ENCODE measurements at regions not wholly inside any gene's neighbourhood (a gene's known extent, or its start where the extent isn't known, plus 50 kb on each side); places are given as distances from the start of the nearest gene placed in this dataset.

DNA sequence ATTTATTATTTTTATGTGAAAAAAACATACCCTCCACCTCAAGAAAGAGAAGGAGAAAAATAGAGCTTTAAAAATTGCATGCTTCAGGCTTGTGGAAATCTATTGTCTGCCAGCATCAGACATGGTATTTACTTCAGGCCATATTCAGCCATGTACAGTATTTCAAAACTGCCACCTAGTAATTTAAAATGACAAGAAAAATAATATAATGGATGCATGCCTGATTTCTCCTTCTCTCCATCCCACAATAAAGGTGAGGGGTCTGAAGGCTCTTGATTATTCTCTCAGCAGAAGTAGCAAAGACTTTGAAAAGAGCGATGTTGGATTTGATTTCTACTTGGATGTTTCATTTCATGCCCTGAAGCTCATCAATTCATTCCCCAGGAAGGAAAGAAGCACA is 250.7 kb downstream of the TBC1D4 start:
- no peak for DNase-seq

DNA sequence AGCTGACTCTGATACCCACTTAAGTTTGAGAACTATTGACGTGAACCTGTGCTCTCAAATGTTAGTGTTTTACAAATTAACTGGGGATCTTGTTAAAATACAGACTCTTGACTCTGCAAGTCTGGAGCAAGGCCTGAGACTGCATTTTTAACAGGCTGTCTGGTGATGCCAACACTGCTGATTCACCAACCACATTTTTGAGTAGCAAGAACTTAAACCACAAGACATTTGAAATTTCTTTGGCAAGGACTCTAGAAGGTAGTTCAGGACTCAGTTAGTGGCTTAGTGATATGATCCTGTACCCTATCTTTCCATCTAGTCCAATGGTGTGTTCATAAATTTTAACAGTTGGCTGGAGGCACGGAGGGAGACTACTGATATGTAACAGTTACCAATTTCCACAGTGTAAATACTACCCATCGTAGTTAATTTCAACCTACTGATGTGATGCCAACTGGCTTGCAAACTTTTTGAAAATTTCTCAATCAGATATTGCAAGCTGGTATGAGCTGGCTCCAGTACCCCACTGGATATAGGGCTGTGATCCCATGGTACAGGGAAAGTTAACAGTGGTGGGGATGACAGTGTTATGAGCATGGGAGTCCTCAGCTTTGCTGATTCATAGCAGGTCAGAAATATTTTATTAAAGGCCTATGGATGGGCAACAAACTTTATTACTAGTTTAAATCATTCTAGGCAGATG is 255.1 kb downstream of the TBC1D4 start:
- no peak for DNase-seq

DNA sequence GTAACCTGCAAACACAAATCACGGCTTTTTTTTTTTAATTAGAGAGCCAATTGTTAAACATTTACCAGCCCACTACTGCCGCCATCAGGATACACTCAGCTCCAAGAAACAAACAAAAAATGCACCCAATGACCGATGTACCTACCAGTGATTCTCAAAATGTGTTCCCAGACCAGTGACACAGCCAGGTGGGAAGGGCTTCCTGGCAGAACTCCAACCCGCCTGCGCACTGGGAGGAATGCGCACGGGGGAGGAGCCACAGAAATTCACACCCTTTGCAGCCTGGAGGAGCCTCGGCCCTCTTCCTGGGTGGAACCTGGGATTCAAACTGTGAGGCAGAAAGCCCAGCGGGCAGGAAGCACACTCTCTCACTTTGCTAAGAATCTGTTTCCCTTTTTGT is 255.9 kb downstream of the TBC1D4 start:
- no peak for DNase-seq

DNA sequence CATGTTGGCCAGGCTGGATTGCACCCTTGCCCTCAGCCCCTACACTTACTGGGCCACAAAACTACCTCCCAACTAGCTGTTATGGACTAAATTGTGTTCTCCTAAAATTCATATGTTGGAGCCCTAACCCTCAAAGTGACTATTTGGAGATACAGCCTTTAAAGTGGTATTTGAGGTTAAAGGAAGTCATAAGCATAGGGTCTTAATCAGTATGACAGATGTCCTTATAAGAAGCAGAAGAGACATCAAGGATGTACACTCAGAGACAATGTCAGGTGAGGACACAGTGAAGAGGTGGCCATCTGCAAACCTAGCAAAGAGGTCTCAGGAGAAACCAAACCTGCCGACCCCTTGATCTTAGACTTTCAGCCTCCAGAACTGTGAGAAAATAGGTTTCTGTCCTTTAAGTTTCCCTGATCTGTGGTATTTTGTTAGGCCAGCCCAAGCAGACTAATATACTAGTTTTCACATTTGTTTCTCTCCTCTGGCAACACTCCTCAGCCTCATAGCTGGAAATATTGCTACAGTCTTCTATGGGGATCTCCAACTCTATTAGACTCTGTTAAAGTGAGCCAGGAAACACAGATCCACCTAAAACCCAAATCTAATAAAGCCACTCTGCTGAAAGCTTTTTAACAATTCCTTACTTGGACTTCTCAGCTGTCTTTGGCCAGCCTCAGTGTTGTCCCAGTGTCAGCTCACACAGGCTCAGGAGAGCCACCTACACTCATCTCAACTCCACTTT is 256.5 kb downstream of the TBC1D4 start:
- no peak for DNase-seq

DNA sequence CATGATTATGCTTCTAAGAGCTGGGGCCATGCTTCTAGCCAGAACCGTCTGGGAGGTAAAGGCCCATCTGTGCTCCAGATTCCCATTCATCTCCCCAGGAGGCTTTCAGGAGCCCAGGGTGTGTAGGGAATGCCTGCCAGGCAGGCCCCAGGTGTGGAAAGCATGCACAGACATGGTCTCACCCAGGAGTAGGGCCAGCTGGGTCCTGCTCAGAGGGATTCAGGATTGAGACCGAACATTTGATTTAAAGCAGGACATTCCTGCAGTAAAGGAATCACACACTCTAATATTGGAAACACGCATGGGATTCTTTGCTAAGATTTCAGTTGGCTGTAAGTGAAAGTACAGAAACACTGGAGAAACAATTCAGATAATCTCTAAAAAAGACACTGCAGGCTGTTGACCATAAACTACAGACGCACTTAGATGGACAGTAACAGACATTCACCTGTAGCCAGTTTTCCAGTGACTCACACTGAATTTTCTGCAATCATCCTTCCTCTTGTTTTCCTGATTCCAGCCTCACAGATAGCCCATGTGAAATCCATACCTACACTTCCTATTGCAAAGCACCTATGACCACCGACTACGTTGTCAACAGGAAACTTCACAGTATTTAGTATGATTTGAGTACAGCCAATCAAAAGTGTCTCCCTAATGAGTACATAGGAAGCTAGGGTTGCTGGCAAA is 257.8 kb downstream of the TBC1D4 start:
- DNase-seq, result no peak

DNA sequence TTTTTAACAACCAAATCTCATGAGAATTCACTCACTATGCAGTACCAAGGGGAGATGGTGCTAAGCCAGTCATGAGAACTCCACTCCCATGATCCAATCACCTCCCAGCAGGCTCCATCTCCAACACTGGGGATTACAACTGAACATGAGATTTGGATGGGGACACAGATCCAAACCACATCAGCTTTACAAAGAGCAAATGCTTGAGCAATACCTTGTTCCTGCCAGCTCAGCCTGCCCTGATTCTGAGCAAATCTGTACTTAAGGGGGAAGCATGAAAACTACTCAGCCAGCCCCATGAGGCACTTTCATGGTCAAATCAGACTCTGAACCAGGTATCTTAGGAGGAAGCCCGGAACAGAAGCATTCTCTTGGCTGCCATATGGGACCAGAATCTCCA is 259.9 kb downstream of the TBC1D4 start:
- no peak for DNase-seq

DNA sequence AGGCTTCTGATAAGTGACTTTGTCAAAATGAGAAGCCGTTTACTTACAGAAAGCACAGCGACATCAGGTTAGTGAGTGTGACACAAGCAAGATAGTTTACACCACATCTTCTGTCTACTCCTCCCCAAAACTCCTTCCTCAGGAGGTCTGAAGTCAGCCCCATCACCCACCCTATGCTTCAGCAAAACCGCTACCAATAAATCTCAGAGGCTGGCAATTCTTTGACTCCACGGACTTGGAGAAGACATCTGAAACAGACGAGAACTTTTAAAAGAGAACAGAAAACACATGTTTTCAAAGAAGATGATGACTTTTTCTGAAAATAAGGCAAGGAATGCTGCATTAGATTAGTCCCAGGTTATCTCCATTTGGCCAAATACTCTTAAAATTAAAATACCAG is 261.1 kb downstream of the TBC1D4 start:
- DNase-seq, result no peak

DNA sequence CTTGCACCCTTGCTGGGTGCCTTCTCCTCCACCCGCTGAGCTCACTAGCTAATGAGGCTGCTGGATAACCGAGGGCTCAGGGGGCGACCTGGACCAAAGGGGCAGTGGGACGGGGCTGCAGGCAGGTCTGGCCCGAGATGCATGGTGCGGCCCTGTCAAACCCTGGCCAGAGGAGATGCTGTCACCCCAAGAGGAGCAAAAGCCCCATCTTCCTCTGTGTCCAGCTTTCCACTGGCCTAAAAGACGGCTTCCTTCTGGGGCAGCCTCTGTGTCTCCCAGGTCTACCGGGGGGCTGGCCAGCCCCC is 261.8 kb downstream of the TBC1D4 start:
- no peak for DNase-seq

DNA sequence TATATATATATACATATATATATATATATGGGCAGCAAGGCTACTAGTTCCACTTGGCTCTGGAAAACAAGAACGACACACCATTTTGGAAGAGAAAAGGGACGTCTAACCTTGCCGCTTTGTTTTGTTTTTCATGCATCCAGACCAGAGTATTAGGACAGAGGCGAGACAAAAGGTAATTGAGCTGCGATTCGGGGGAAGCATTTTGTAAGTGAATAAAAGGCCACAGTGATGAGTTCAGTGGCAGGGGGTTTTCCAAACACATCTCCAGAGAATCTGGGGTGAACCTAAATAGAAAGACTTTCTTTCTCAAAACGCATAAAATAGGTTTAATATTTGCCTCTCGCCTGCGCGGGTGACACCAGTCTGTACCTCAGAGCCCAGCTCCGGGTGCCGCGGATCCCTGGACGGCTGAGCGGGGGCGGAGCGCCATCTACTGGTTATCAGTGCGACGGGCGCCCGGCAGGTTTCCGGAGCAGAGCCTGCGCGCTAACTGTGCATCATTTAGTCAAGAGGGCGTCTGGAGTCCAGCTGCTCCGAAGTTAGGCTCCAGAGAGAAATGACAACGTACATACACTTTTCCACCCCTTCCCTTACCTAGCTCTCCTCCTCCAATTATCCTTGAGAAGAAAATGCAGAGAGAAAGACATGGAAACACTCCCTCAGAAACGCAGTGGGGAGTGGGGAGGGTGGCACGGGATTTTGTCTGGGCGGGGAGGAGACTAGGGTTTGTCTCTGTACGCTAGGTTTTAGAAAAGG is 262.3 kb downstream of the TBC1D4 start:
- DNase-seq, result peak; percentile 77

DNA sequence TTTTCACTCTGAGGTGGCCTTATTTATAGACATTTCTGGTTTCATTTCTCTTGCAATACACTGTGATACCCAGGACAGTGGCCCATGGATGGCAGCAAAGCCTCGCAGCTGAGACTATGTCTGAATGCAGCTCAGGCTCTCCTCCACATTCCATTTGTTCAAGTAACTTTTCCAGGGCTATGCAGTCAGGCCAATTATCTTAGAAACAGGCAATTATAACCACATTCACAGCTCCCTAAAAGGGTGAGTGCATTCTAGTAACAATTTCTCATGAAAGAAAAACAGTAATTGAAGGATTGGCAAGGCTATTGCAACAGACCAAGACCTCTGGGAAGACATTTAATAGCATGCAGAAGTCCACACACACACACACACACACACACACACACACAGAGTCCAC is 264.0 kb downstream of the TBC1D4 start:
- DNase-seq, result no peak

DNA sequence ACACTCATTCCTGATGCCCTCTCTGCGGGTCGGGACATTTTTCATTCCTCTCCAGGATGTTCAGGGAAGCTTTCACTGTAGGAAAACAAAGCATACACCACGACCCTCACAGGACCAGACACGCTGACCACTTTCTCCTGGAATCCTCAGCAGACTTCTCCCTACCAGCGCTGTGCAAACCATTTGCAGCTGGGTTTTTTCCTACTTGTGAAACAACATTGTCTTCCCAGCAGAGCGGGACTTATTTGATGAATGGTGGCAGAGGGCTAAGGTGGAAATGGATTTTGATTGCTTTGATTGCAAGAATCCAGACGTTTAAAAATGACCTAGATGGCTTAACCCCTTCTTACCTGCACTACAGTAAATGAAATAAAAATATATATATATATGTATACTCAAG is 265.9 kb downstream of the TBC1D4 start:
- no peak for DNase-seq

DNA sequence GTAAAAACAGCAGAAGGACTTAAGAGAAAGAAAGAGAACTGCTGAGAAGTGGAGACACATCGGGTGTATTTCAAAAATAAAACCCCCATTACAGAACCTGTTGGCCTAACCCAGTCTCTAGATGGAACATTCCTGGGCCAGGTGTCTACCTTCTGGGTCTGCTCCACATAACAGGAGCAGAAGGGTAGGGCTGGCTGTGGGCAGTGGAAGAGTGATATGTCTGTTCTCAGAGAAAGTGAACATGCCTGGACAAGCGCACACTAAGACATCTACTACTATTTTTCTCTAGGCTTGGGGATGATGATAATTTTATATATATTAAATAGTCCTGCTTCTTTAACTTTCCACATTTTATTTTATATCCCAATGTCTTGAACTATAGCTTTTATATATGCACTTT is 267.1 kb downstream of the TBC1D4 start:
- no peak for DNase-seq

DNA sequence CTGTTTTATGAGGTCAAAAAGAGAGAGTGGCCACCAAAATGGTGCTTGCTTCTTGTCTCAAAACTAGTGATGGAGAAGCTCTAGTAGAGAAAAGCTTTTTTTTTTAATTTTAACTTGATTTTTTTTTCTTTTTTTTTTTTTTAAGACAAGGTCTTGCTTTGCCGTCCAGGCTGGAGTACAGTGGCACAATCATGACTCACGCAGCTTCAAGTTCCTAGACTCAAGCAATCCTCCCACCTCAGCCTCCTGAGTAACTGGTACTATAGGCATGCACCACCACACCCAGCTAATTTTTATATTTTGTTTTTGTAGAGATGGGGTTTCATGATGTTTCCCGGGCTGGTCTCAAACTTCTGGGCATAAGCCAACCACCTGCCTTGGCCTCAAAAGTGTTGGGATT is 279.0 kb downstream of the TBC1D4 start:
- no peak for DNase-seq

DNA sequence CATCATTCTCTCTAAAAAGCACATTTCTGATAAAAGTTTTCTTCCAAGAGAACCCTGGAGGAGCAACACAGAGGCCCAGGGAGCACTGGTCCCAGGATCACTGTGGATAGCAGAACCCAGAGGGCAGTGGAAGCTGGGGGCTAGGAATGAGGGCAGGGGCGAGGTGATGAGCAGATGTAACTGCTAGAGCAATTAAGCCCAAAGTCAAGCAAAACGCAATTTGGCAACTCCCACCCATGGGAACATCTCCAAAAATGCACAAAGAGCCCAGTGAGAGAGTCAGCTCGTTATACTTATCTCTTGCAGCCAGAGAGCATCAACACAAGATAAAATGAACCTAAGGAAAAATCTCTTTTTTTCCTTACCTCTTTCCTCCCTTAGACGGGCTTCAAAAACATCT is 284.2 kb downstream of the TBC1D4 start:
- no peak for DNase-seq

DNA sequence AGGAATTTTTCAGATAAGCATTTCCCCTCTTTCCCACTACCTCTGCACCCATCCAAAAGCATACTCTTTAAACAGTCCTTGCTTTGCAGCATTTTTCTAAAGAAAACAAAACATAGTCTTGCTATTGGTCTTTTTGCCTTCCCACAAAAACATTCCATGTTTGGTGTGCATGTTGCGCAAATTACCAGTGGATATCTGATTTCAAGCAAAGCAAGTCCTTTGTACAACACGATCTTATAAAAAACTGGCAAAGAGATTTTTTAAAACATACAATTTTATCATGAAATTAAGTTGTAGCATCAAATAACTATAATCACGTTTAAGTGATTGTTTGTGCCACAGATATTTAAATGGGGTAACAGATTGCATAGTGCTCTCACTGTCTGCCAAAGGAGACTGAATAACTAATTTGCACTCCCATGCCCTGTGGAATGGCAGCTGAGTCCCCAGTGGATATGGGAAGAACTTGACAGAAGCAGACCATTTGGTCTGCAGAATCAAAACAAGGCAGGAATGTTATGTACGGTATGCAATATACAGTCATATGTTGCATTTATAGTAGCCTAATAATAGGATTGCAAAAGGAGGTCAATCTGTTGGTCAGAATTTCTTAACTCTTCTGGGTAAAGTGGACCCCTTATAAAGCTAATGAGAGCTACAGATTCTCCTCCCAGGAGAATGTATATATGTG is 285.7 kb downstream of the TBC1D4 start:
- DNase-seq, result no peak

DNA sequence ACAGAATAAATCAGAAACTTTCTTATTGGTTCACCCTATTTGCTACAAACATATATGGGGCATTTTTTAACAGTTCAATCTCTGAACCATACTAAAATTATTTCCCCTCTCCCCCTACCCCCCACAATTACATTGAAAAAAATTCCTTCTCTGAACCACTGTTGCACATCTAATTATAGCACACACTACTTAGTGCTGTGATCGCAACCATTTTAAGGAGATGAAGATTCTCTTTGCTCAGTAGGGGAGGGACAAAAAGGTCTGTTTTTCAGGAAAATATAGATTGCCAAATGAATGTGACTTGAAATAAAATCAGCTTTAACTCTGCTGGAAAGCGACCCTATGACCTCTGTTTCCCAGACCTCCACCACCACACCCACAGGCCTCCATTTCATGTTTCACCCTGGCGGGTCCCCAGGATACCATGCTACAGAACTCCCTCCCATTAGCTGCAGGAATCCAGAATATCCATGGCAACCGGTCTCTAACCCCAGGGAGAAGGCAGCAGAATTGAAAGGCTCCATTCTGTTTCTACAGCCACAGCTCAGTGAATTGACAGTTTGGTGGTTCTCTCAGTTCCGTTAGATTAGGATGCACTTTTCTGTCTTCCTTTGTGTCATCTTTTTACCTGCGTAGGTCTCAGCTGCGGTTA is 286.3 kb downstream of the TBC1D4 start:
- no peak for DNase-seq

DNA sequence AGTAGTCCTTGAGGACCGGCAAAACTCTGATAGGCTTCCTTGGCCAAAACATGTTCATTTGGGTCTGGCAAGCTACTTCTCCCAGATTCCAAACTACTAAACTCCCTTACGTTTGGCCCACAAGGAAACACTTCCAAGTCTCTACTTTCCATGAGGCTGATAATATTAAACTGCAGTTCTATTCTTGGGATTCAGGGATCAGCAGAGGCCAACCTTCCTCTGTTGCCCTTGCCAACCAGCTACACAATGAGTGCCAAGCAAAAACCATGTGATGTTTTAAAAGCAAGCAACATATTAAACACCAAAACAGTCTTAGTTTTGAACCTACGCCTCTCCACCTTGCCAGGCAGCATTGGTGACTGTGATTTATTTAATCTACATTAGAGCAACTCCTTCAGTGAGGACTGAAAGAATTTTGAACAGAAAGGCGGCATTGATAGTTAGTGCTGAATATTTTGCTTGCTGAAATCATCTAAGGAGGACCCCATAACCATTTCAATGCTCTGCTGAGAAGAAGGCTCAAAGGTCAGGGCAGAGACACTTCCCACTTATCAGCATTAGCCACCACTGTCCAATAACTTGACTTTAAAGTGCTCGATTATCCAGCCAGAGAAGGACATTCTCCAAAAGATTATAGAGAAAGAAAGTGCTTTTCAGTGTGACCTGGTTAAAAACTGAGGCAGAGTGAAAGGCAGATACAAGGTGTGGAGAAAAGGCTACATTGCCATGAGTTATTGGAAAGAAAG is 287.1 kb downstream of the TBC1D4 start:
- no peak for DNase-seq

DNA sequence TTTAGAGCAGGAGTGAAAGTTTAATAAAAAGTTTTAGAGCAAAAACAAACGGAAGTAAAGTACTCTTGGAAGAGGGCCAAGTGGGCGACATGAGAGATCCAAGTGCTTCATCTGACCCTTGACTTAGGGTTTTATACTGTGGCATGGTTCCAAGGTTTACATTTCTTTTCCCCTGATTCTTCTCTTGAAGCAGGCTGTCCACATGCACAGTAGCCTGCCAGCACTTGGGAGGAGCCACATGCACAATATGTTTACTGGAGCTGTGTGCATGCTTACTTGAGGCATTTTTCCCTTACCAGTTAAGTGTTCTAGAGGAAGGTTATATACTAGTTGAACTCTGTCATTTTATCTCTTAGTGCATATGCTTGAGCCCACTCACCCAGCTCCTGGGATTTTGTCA is 295.6 kb downstream of the TBC1D4 start:
- DNase-seq, result no peak

DNA sequence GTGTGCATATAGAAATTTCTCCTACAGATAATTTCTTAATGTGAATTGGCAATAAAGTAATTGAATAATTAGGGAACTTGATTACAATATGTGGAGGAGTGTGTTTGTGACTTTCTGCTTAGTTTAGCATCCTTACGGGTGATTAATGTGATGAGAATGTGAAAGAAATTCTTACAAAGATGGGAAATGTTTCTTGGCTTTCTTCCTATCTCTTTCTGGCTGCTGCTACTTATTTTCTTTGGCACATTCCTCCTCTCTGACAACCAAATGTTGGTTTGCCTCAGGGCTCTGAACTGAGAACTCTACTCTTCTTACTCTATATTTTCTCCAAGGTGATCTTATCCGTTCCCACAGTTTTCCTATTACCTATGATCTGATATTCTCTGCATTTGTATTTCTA is 300.1 kb downstream of the TBC1D4 start:
- DNase-seq, result no peak

DNA sequence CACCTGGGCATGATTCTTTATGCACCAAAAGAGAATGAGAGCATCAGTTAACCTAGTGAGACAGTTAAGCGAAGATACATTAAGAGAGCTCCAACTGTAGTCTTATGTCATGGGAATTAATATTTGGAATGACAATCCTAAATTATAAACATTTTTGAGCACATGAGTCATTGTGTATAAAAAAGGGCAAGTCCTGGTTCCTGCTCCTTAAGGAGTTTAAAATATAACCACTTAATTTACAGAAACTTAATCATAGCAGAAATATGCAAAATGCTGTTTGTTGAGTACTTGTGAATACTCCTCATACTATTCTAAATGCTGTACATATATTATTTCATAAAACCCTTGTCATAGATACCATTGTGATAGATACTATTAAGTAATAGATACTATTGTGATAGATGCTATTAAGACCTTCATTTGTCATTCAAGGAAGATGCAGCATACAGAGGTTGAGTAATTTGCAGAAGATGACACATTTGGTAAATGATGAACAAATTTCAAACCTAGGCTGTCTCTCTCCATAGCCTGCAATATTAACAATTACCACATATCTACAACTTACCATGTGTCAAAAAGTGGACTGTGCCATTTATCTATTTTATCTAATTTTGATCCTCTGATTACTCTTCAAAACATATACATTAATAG is 301.0 kb downstream of the TBC1D4 start:
- no peak for DNase-seq

DNA sequence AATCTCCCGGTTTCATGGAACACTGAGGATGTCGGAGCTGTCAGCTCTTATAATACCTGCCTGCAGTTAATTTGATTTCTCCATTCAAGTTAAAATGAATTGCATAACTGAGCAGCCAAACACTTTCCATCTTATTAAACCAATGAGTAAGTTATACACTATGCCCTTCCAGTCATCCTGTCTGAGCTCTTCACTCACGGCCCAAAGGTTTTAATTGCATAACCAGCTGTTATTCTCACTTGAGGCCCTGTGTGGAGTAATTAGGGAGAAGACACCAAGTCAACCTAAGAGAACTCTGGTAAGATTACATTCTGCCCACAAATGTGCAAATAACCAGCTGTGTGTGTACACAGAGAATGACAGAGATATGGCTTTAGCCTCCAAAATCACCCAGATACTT is 303.5 kb downstream of the TBC1D4 start:
- no peak for DNase-seq
